ENCODE measurements at regions not wholly inside any gene's neighbourhood (a gene's known extent, or its start where the extent isn't known, plus 50 kb on each side); places are given as distances from the start of the nearest gene placed in this dataset.

DNA sequence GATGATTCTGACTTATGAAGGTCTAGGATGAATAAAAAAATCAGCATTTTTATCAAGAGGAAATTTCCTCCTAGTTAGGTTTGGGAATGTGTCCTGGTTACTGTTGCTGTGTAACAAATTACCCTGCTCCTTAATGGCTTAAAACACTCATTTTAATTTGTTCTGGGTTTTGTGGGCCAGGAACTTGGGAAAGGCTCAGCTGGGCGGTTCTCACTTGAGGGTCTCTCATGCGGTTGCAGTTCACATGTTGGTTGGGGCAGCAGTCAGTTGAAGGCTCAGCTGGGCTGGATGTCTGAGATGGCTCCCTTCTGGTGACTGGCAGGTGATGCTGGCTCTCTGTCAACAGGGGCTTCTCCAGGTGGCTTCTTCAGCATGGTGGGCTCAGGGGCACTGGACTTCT is 214.6 kb downstream of the RBM19 start:
- no peak for TF ChIP-seq ZNF843 (tag by site-specific recombination; IDR thresholded peaks at IDR 0.05)
- TF ChIP-seq, protein P1, sequence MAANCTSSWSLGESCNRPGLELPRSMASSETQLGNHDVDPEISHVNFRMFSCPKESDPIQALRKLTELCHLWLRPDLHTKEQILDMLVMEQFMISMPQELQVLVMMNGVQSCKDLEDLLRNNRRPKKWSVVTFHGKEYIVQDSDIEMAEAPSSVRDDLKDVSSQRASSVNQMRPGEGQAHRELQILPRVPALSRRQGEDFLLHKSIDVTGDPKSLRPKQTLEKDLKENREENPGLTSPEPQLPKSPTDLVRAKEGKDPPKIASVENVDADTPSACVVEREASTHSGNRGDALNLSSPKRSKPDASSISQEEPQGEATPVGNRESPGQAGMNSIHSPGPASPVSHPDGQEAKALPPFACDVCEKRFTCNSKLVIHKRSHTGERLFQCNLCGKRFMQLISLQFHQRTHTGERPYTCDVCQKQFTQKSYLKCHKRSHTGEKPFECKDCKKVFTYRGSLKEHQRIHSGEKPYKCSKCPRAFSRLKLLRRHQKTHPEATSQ (tag by site-specific recombination; IDR thresholded peaks at IDR 0.05) = no peak
- TF ChIP-seq, protein P2, sequence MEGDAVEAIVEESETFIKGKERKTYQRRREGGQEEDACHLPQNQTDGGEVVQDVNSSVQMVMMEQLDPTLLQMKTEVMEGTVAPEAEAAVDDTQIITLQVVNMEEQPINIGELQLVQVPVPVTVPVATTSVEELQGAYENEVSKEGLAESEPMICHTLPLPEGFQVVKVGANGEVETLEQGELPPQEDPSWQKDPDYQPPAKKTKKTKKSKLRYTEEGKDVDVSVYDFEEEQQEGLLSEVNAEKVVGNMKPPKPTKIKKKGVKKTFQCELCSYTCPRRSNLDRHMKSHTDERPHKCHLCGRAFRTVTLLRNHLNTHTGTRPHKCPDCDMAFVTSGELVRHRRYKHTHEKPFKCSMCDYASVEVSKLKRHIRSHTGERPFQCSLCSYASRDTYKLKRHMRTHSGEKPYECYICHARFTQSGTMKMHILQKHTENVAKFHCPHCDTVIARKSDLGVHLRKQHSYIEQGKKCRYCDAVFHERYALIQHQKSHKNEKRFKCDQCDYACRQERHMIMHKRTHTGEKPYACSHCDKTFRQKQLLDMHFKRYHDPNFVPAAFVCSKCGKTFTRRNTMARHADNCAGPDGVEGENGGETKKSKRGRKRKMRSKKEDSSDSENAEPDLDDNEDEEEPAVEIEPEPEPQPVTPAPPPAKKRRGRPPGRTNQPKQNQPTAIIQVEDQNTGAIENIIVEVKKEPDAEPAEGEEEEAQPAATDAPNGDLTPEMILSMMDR (tag by site-specific recombination; IDR thresholded peaks at IDR 0.05) = no peak

Measured in HEK293 (cell line).